IPS-20b (cell line): ENCODE measurements at regions not wholly inside any gene's neighbourhood (a gene's known extent, or its start where the extent isn't known, plus 50 kb on each side); places are given as distances from the start of the nearest gene placed in this dataset.
"Not testable (repeated sequence)": the region's sequence is repeated elsewhere in the genome, so short reads cannot be mapped to it uniquely, and the experiment has no call there.

Source experiments
- H3K27ac ChIP-seq: one replicate; pipeline ENCODE4 v1.5.1; 2013; ENCODE audit warnings: low read length
- H3K27me3 ChIP-seq: 2 replicates; pipeline ENCODE4 v1.6.1; 2013; ENCODE audit warnings: mild to moderate bottlenecking, low read length, inconsistent platforms; ENCODE audit not compliant: insufficient read depth
- H3K36me3 ChIP-seq: 2 replicates; pipeline ENCODE4 v1.6.1; 2013; ENCODE audit warnings: low read depth, mild to moderate bottlenecking, inconsistent platforms, low read length, moderate library complexity; ENCODE audit not compliant: insufficient read depth
- H3K4me1 ChIP-seq: 2 replicates; pipeline ENCODE4 v1.6.1; 2013; ENCODE audit warnings: mild to moderate bottlenecking, control low read depth, inconsistent platforms, low read length, moderate library complexity; ENCODE audit not compliant: insufficient read depth
- H3K4me3 ChIP-seq: 2 replicates; pipeline ENCODE4 v1.5.1; 2013; ENCODE audit warnings: mild to moderate bottlenecking, low read length, inconsistent platforms
- H3K9ac ChIP-seq: 2 replicates; pipeline ENCODE4 v1.6.1; 2013; ENCODE audit warnings: low read depth, mild to moderate bottlenecking, inconsistent platforms, low read length, moderate library complexity
- H3K9me3 ChIP-seq: 2 replicates; pipeline ENCODE4 v1.6.1; 2013; ENCODE audit warnings: mild to moderate bottlenecking, low read depth, low read length, inconsistent platforms; ENCODE audit not compliant: insufficient read depth

GRCh38 chr17:63039899-63040602 is 74.0 kb downstream of the TANC2 start:
- Histone ChIP-seq H3K27ac (no peak overlapping the region), H3K9me3 (no peaks in the 10 kb centered on the region), H3K4me1 (peaks cover 22% of the 10 kb centered on the region; the same call in 1 of the 2 replicates), H3K36me3 (no peaks in the 10 kb centered on the region), H3K27me3 (no peaks in the 10 kb centered on the region), H3K4me3 (no peak overlapping the region), H3K9ac (no peak overlapping the region)

- Histone ChIP-seq H3K36me3 (no peaks in the 10 kb centered on the region), H3K27me3 (no peaks in the 10 kb centered on the region), H3K27ac (no peak overlapping the region), H3K9me3 (no peaks in the 10 kb centered on the region), H3K4me3 (no peak overlapping the region), H3K9ac (no peak overlapping the region), H3K4me1 (peaks cover 24% of the 10 kb centered on the region; the same call in 1 of the 2 replicates)
These were observed 74.8 kb downstream of the TANC2 start for GRCh38 chr17:63040816-63041215.

- H3K27ac ChIP-seq, result no peak overlapping the region
- H3K9ac ChIP-seq, result no peak overlapping the region
- H3K9me3 ChIP-seq, result no peaks in the 10 kb centered on the region
- no peaks in the 10 kb centered on the region for H3K27me3 ChIP-seq
- H3K36me3 ChIP-seq, result no peaks in the 10 kb centered on the region
- peaks cover 24% of the 10 kb centered on the region; the same call in 1 of the 2 replicates for H3K4me1 ChIP-seq
- H3K4me3 ChIP-seq, result no peak overlapping the region
These were observed 75.2 kb downstream of the TANC2 start for GRCh38 chr17:63041251-63041650.

DNA sequence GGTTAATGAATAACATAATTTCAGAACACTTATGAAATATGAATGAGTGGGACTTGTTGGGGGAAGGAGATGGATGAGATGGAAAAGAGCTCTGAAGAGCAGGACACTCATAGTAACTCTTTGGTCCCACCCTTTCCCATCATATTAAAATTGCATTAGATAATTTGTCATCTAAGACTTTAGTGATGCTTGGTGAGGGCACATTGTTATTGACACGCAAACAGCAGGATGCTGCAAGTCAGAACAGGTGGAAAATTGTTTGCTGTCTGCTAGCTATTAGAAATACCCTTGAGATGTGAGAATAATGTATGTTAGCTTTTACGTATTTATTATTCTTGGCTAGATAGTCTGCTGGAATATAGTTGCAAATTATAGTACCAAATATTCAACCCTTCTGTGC is 75.7 kb downstream of the TANC2 start:
- no peak overlapping the region for H3K4me3 ChIP-seq
- no peaks in the 10 kb centered on the region for H3K27me3 ChIP-seq
- no peak overlapping the region for H3K9ac ChIP-seq
- H3K36me3 ChIP-seq, result no peaks in the 10 kb centered on the region
- H3K4me1 ChIP-seq, result peaks cover 24% of the 10 kb centered on the region; the same call in 1 of the 2 replicates
- H3K9me3 ChIP-seq, result no peaks in the 10 kb centered on the region
- no peak overlapping the region for H3K27ac ChIP-seq

- Histone ChIP-seq H3K9ac (no peak overlapping the region; the same call in 1 of the 2 replicates), H3K9me3 (no peaks in the 10 kb centered on the region), H3K4me3 (no peak overlapping the region), H3K36me3 (no peaks in the 10 kb centered on the region), H3K27ac (no peak overlapping the region), H3K27me3 (no peaks in the 10 kb centered on the region), H3K4me1 (peaks cover 24% of the 10 kb centered on the region; the same call in 1 of the 2 replicates)
These were observed 76.3 kb downstream of the TANC2 start for GRCh38 chr17:63042256-63042812.

DNA sequence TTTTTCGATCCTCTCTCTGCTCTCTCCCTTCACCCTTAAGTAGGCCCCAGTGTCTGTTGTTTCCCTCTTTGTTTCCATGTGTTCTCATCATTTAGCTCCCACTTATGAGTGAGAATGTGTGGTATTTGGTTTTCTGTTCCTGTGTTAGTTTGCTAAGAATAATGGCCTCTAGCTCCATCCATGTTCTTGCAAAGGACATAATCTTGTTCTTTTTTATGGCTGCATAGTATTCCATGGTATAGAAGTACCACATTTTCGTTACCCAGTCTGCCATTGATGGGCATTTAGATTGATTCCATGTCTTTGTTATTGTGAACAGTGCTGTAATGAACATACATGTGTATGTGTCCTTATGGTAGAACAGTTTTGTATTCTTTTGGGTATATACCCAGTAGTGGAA is 91.5 kb downstream of the TANC2 start:
- not testable (repeated sequence) for H3K4me3 ChIP-seq, H3K27ac ChIP-seq, H3K4me1 ChIP-seq, H3K9me3 ChIP-seq, H3K9ac ChIP-seq, H3K27me3 ChIP-seq, H3K36me3 ChIP-seq

DNA sequence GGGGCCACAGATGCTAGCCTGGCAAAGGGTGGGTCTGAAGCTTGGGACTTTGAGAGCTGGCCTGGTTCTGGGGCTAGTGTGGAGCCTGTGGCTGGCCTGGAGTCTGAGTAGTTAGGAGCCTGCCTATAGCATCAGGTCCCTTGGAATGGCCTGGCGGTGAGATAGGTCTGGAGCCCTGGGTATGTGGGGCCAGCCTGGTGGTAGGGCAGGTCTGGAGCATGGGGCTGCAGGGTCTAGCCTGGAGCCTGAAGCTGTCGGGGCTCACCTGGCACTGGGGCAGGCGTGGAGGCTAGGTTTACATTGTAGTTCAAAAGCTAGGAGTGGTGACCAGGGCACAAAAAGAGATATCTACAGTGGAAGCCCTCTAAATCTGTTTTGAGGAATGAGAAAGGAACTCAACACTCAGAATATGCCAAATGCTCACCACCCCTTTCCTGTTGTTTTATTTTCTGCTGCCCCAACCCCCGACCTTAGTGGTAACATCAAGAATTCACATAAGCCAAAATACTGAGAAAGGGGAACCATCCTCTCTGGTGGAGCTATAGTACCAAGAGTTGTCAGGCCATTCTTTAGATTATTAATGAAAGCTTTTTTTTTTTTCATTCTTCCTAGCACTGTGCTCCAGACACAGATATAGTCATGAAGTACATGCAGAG is 100.3 kb downstream of the TANC2 start:
- no peak overlapping the region for H3K27ac ChIP-seq
- H3K4me1 ChIP-seq, result no peaks in the 10 kb centered on the region
- H3K36me3 ChIP-seq, result no peaks in the 10 kb centered on the region
- H3K9ac ChIP-seq, result no peak overlapping the region
- no peak overlapping the region for H3K4me3 ChIP-seq
- no peaks in the 10 kb centered on the region for H3K9me3 ChIP-seq
- no peaks in the 10 kb centered on the region for H3K27me3 ChIP-seq

GRCh38 chr17:63069245-63069644 is 103.2 kb downstream of the TANC2 start:
- Histone ChIP-seq H3K9me3 (no peaks in the 10 kb centered on the region), H3K4me3 (no peak overlapping the region), H3K27me3 (no peaks in the 10 kb centered on the region), H3K36me3 (no peaks in the 10 kb centered on the region), H3K9ac (no peak overlapping the region), H3K4me1 (no peaks in the 10 kb centered on the region), H3K27ac (no peak overlapping the region)

GRCh38 chr17:63070031-63070430 is 104.0 kb downstream of the TANC2 start:
- no peak overlapping the region for H3K9ac ChIP-seq
- no peaks in the 10 kb centered on the region for H3K27me3 ChIP-seq
- H3K36me3 ChIP-seq, result no peaks in the 10 kb centered on the region
- no peaks in the 10 kb centered on the region for H3K9me3 ChIP-seq
- no peaks in the 10 kb centered on the region for H3K4me1 ChIP-seq
- H3K27ac ChIP-seq, result no peak overlapping the region
- no peak overlapping the region for H3K4me3 ChIP-seq

GRCh38 chr17:63071797-63072196 is 105.8 kb downstream of the TANC2 start:
- Histone ChIP-seq H3K9me3 (no peaks in the 10 kb centered on the region), H3K36me3 (no peaks in the 10 kb centered on the region), H3K4me1 (no peaks in the 10 kb centered on the region), H3K4me3 (no peak overlapping the region), H3K27ac (no peak overlapping the region), H3K9ac (no peak overlapping the region), H3K27me3 (no peaks in the 10 kb centered on the region)

- no peak overlapping the region for H3K27ac ChIP-seq
- no peaks in the 10 kb centered on the region for H3K36me3 ChIP-seq
- H3K9me3 ChIP-seq, result no peaks in the 10 kb centered on the region
- H3K9ac ChIP-seq, result no peak overlapping the region
- H3K4me1 ChIP-seq, result no peaks in the 10 kb centered on the region
- H3K4me3 ChIP-seq, result no peak overlapping the region
- no peaks in the 10 kb centered on the region for H3K27me3 ChIP-seq
These were observed 109.9 kb downstream of the TANC2 start for GRCh38 chr17:63075969-63076368.

DNA sequence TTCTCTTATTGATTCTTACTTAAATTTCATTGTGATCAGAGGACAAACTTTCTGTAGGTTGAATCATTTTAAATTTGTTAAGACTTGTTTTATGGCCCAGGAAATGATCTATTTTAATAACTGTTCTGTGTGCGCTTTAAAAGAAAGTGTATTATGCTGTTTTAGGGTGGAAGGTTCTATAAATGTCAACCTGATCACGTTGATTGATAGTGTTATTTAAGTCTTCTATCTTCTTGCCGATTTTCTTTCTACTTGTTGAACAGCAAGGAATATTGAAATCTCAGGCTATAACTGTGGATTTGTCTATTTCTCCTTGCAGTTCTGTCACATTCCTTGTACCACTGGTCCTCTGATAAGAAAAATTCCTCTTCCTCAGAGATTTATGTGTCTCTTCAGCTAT is 112.7 kb downstream of the TANC2 start:
- Histone ChIP-seq H3K4me1 (no peaks in the 10 kb centered on the region), H3K9ac (no peak overlapping the region)

More for the DNA sequence above, 112.7 kb downstream of the TANC2 start:
- no peak overlapping the region for H3K4me3 ChIP-seq
- no peaks in the 10 kb centered on the region for H3K27me3 ChIP-seq
- no peak overlapping the region for H3K27ac ChIP-seq
- H3K36me3 ChIP-seq, result no peaks in the 10 kb centered on the region
- no peaks in the 10 kb centered on the region for H3K9me3 ChIP-seq
